ENCODE measurements at regions not wholly inside any gene's neighbourhood (a gene's known extent, or its start where the extent isn't known, plus 50 kb on each side); places are given as distances from the start of the nearest gene placed in this dataset.

GRCh38 chr16:60727851-60728250 is 1308.4 kb downstream of the CDH8 start:
- TF ChIP-seq POLR2AphosphoS5 (IDR thresholded peaks at IDR 0.05) (no peak), CTCF (IDR thresholded peaks at IDR 0.05) (no peak), POLR2A (IDR thresholded peaks at IDR 0.05) (no peak)
